Stimulated activated CD8-positive, alpha-beta memory T cell treated with anti-CD3 and anti-CD28 coated beads, Interleukin-12 subunit alpha, Interleukin-12 subunit beta, amount 100 ng/mL, for 1 hour (primary cell): ENCODE measurements at regions not wholly inside any gene's neighbourhood (a gene's known extent, or its start where the extent isn't known, plus 50 kb on each side); places are given as distances from the start of the nearest gene placed in this dataset.

Experiments used
- DNase-seq: peaks from one replicate; pipeline ENCODE4 v3.0.0-alpha.2; 2020; ENCODE audit warnings: low read depth

GRCh38 chr20:4556781-4557180, 129.5 kb upstream of the PRNP start:
- no peak for DNase-seq

- DNase-seq = no peak
These were observed 130.9 kb upstream of the PRNP start for GRCh38 chr20:4555188-4555890.

GRCh38 chr20:4554346-4554745, 131.9 kb upstream of the PRNP start:
- no peak for DNase-seq

- no peak for DNase-seq
These were observed 134.1 kb upstream of the PRNP start for GRCh38 chr20:4552075-4552640.

GRCh38 chr20:4550740-4551139, 135.5 kb upstream of the PRNP start:
- no peak for DNase-seq

- DNase-seq = no peak
These were observed 136.5 kb upstream of the PRNP start for GRCh38 chr20:4549711-4550259.

- DNase-seq = no peak
These were observed 137.7 kb upstream of the PRNP start for GRCh38 chr20:4548552-4548951.

GRCh38 chr20:4546786-4547185, 139.5 kb upstream of the PRNP start:
- no peak for DNase-seq

- no peak for DNase-seq
These were observed 139.9 kb upstream of the PRNP start for GRCh38 chr20:4546342-4546741.

- no peak for DNase-seq
These were observed 140.7 kb upstream of the PRNP start for GRCh38 chr20:4545526-4545925.

GRCh38 chr20:4544765-4545164, 141.5 kb upstream of the PRNP start:
- DNase-seq = no peak

- DNase-seq = no peak
These were observed 144.0 kb upstream of the PRNP start for GRCh38 chr20:4542270-4542669.

GRCh38 chr20:4534315-4534714, 151.9 kb upstream of the PRNP start:
- no peak for DNase-seq

GRCh38 chr20:4533368-4534133, 152.7 kb upstream of the PRNP start:
- DNase-seq = no peak

- no peak for DNase-seq
These were observed 153.5 kb upstream of the PRNP start for GRCh38 chr20:4532772-4533171.

- no peak for DNase-seq
These were observed 161.5 kb upstream of the PRNP start for GRCh38 chr20:4524792-4525191.

GRCh38 chr20:4524307-4524706, 161.9 kb upstream of the PRNP start:
- no peak for DNase-seq

- no peak for DNase-seq
These were observed 163.9 kb upstream of the PRNP start for GRCh38 chr20:4522310-4522709.

GRCh38 chr20:4521170-4521968, 164.9 kb upstream of the PRNP start:
- DNase-seq = no peak

GRCh38 chr20:4519534-4519933, 166.7 kb upstream of the PRNP start:
- no peak for DNase-seq

- no peak for DNase-seq
These were observed 169.4 kb upstream of the PRNP start for GRCh38 chr20:4516876-4517275.

- DNase-seq = no peak
These were observed 172.5 kb upstream of the PRNP start for GRCh38 chr20:4513720-4514119.
